ENCODE measurements at regions not wholly inside any gene's neighbourhood (a gene's known extent, or its start where the extent isn't known, plus 50 kb on each side); places are given as distances from the start of the nearest gene placed in this dataset.

DNA sequence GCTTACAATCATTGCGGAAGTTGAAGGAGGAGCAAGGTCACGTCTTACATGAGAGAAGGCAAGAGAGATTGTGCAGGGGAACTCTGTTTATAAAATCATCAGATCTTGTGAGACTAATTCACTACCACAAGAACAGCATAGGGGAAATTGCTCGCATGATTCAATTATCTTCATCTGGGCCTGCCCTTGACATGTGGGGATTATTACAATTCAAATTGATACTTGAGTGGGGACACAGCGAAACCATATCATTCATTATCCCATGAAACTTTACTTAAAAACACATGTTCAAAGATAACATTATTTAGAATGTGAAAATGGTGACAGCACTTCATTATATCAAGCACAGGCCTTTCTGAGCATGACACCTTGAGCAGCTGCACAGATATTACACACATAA lies 1087.8 kb downstream of the C4orf33 start:
- Histone ChIP-seq H3K79me2 (ENCODE audit: control insufficient read depth, insufficient read depth, low read length) (no peaks in the 10 kb centered on the region), H3K9ac (ENCODE audit: low read length) (no peak overlapping the region), H3K27me3 (replicated peaks in 1 of 4; ENCODE audit: control extremely low read depth in 1 of 4, control insufficient read depth in 3 of 4, insufficient read depth in 4 of 4, low read length in 3 of 4) (no peaks in the 10 kb centered on the region), H3K4me2 (replicated peaks; ENCODE audit: low read depth, low read length, poor library complexity, severe bottlenecking) (no peak overlapping the region), H3K9me3 (ENCODE audit: control extremely low read depth in 1 of 3, control insufficient read depth in 2 of 3, insufficient read depth in 1 of 3, low read length in 2 of 3) (no peaks in the 10 kb centered on the region), H3K36me3 (replicated peaks in 1 of 2; ENCODE audit: control extremely low read depth in 1 of 2, control insufficient read depth in 1 of 2, extremely low read depth in 1 of 2, insufficient read depth in 2 of 2, low read length in 1 of 2) (no peaks in the 10 kb centered on the region), H3K27ac (ENCODE audit: low read length in 2 of 2) (no peak overlapping the region), H3K4me3 (ENCODE audit: control extremely low read depth in 1 of 5, extremely low read depth in 1 of 5, insufficient read depth in 1 of 5, low read depth in 2 of 5, low read length in 4 of 5) (no peak overlapping the region), H3K4me1 (ENCODE audit: control insufficient read depth in 2 of 2, insufficient read depth in 2 of 2, low read length in 2 of 2) (no peaks in the 10 kb centered on the region), H4K20me1 (ENCODE audit: control insufficient read depth, insufficient read depth, low read length, poor library complexity, severe bottlenecking) (no peaks in the 10 kb centered on the region), H2AFZ (ENCODE audit: insufficient read depth, low read depth, low read length, poor library complexity, severe bottlenecking) (no peak overlapping the region)
- H3K4me1 Mint-ChIP-seq, result no peaks in the 10 kb centered on the region
- no peak overlapping the region for H3K27ac Mint-ChIP-seq
- peaks cover 4% of the 10 kb centered on the region for H3K9me3 Mint-ChIP-seq (ENCODE audit: insufficient read depth)
- CTCF ChIA-PET, result no interaction called here
- WGBS (ENCODE audit: insufficient coverage), result 90% methylated on average over 2 of the region's 4 CpGs
- intact Hi-C loops (cut with micrococcal nuclease), result no loop called here
- ATAC-seq (ENCODE audit: low read depth), result no peak
- no peaks in the 10 kb centered on the region for H3K27me3 Mint-ChIP-seq
- POLR2A ChIA-PET, result no interaction called here
- no peak for DNase-seq
- no peak overlapping the region for H3K4me3 Mint-ChIP-seq
- TF ChIP-seq EZH2 (IDR thresholded peaks at IDR 0.05; ENCODE audit: borderline replicate concordance, insufficient read depth, low read depth, low read length, poor library complexity, severe bottlenecking), result no peak
- TF ChIP-seq, protein P1, sequence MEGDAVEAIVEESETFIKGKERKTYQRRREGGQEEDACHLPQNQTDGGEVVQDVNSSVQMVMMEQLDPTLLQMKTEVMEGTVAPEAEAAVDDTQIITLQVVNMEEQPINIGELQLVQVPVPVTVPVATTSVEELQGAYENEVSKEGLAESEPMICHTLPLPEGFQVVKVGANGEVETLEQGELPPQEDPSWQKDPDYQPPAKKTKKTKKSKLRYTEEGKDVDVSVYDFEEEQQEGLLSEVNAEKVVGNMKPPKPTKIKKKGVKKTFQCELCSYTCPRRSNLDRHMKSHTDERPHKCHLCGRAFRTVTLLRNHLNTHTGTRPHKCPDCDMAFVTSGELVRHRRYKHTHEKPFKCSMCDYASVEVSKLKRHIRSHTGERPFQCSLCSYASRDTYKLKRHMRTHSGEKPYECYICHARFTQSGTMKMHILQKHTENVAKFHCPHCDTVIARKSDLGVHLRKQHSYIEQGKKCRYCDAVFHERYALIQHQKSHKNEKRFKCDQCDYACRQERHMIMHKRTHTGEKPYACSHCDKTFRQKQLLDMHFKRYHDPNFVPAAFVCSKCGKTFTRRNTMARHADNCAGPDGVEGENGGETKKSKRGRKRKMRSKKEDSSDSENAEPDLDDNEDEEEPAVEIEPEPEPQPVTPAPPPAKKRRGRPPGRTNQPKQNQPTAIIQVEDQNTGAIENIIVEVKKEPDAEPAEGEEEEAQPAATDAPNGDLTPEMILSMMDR (IDR thresholded peaks at IDR 0.05), result no peak

DNA sequence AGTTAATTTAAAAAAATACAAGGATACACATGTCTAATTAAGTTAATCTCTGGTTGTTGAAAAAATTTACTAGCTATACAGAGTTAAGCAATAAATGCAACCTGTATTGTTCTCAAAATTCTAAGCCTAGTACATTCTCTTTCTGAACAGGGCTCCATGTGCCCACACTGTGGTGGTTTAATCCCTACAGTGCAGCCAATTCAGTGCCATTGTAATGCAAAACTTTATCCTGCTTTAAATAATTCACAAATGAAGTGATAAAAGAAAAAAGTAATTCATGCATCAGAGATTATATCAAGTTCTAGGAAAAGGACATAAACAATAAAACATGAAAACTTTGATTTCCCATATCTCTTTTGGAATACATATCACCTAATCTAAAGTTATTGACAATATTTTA lies 1089.2 kb downstream of the C4orf33 start:
- POLR2A ChIA-PET, result no interaction called here
- no peak overlapping the region for H3K27ac ChIP-seq (ENCODE audit: low read length in 2 of 2)

More for the DNA sequence above, 1089.2 kb downstream of the C4orf33 start:
- Mint-ChIP-seq H3K27me3 (no peaks in the 10 kb centered on the region), H3K27ac (no peak overlapping the region), H3K4me1 (no peaks in the 10 kb centered on the region), H3K4me3 (no peak overlapping the region), H3K9me3 (ENCODE audit: insufficient read depth) (peaks cover 7% of the 10 kb centered on the region)
- intact Hi-C loops (cut with micrococcal nuclease), result no loop called here
- no peak overlapping the region for H3K4me2 ChIP-seq (replicated peaks; ENCODE audit: low read depth, low read length, poor library complexity, severe bottlenecking)
- no peaks in the 10 kb centered on the region for H3K79me2 ChIP-seq (ENCODE audit: control insufficient read depth, insufficient read depth, low read length)
- TF ChIP-seq, protein P1 (IDR thresholded peaks at IDR 0.05), result no peak
- TF ChIP-seq EZH2 (IDR thresholded peaks at IDR 0.05; ENCODE audit: borderline replicate concordance, insufficient read depth, low read depth, low read length, poor library complexity, severe bottlenecking), result no peak
- ATAC-seq (ENCODE audit: low read depth) (no peak), DNase-seq (no peak)
- no peaks in the 10 kb centered on the region for H3K9me3 ChIP-seq (ENCODE audit: control extremely low read depth in 1 of 3, control insufficient read depth in 2 of 3, insufficient read depth in 1 of 3, low read length in 2 of 3)
- H3K36me3 ChIP-seq (replicated peaks in 1 of 2; ENCODE audit: control extremely low read depth in 1 of 2, control insufficient read depth in 1 of 2, extremely low read depth in 1 of 2, insufficient read depth in 2 of 2, low read length in 1 of 2), result no peaks in the 10 kb centered on the region
- H4K20me1 ChIP-seq (ENCODE audit: control insufficient read depth, insufficient read depth, low read length, poor library complexity, severe bottlenecking), result no peaks in the 10 kb centered on the region
- no peak overlapping the region for H3K4me3 ChIP-seq (ENCODE audit: control extremely low read depth in 1 of 5, extremely low read depth in 1 of 5, insufficient read depth in 1 of 5, low read depth in 2 of 5, low read length in 4 of 5)
- H3K27me3 ChIP-seq (replicated peaks in 1 of 4; ENCODE audit: control extremely low read depth in 1 of 4, control insufficient read depth in 3 of 4, insufficient read depth in 4 of 4, low read length in 3 of 4), result no peaks in the 10 kb centered on the region
- no peak overlapping the region for H3K9ac ChIP-seq (ENCODE audit: low read length)
- H2AFZ ChIP-seq (ENCODE audit: insufficient read depth, low read depth, low read length, poor library complexity, severe bottlenecking), result no peak overlapping the region
- CTCF ChIA-PET, result no interaction called here
- no peaks in the 10 kb centered on the region for H3K4me1 ChIP-seq (ENCODE audit: control insufficient read depth in 2 of 2, insufficient read depth in 2 of 2, low read length in 2 of 2)

All from B cell (primary cell).